ENCODE measurements at regions not wholly inside any gene's neighbourhood (a gene's known extent, or its start where the extent isn't known, plus 50 kb on each side); places are given as distances from the start of the nearest gene placed in this dataset.

DNA sequence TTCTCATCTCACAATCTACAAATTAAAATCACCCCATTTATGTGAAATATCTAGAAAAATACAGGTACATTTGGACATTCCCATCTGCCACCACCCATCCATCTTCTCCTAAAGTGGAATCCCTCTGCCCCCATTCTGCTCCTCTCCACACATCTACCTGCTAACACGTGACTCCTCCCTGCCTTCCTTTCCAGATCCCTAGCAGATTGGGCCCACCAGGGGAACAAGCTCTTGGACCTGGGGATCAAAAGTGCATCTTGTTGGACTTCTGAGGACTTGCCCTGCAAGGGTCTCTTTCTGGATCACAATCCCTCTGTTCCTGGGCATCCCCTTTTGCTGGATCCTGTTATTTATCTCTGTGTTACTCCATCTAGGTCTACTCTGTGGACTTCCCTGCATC lies 107.6 kb downstream of the ZNF280B start:
- Mint-ChIP-seq H3K27ac (no peak overlapping the region), H3K4me1 (ENCODE audit: low read depth) (peaks cover 5% of the 10 kb centered on the region), H3K9me3 (no peaks in the 10 kb centered on the region), H3K36me3 (ENCODE audit: low read depth) (no peaks in the 10 kb centered on the region), H3K27me3 (peaks cover 13% of the 10 kb centered on the region), H3K4me3 (no peak overlapping the region)
- intact Hi-C loops (cut with micrococcal nuclease), result no loop called here

GRCh38 chr22:22401381-22401780 lies 107.2 kb downstream of the ZNF280B start:
- Mint-ChIP-seq H3K4me1 (ENCODE audit: low read depth) (peaks cover 5% of the 10 kb centered on the region), H3K27me3 (peaks cover 14% of the 10 kb centered on the region), H3K9me3 (no peaks in the 10 kb centered on the region), H3K27ac (no peak overlapping the region), H3K4me3 (no peak overlapping the region), H3K36me3 (ENCODE audit: low read depth) (no peaks in the 10 kb centered on the region)
- intact Hi-C loops (cut with micrococcal nuclease), result no loop called here

GRCh38 chr22:22403306-22403705 lies 105.2 kb downstream of the ZNF280B start:
- peaks cover 18% of the 10 kb centered on the region for H3K27me3 Mint-ChIP-seq
- intact Hi-C loops (cut with micrococcal nuclease), result no loop called here
- no peaks in the 10 kb centered on the region for H3K9me3 Mint-ChIP-seq

GRCh38 chr22:22403771-22404170 lies 104.8 kb downstream of the ZNF280B start:
- Mint-ChIP-seq H3K4me3 (no peak overlapping the region), H3K27ac (no peak overlapping the region), H3K9me3 (no peaks in the 10 kb centered on the region), H3K27me3 (peaks cover 22% of the 10 kb centered on the region), H3K4me1 (ENCODE audit: low read depth) (peaks cover 8% of the 10 kb centered on the region), H3K36me3 (ENCODE audit: low read depth) (no peaks in the 10 kb centered on the region)
- intact Hi-C loops (cut with micrococcal nuclease), result no loop called here

More at GRCh38 chr22:22403306-22403705, 105.2 kb downstream of the ZNF280B start:
- Mint-ChIP-seq H3K27ac (no peak overlapping the region), H3K4me3 (no peak overlapping the region), H3K4me1 (ENCODE audit: low read depth) (peaks cover 5% of the 10 kb centered on the region), H3K36me3 (ENCODE audit: low read depth) (no peaks in the 10 kb centered on the region)

- Mint-ChIP-seq H3K27ac (no peak overlapping the region), H3K27me3 (peaks cover 24% of the 10 kb centered on the region), H3K9me3 (no peaks in the 10 kb centered on the region), H3K4me1 (ENCODE audit: low read depth) (peaks cover 18% of the 10 kb centered on the region), H3K4me3 (no peak overlapping the region), H3K36me3 (ENCODE audit: low read depth) (no peaks in the 10 kb centered on the region)
- intact Hi-C loops (cut with micrococcal nuclease), result no loop called here
Measured at GRCh38 chr22:22404598-22405284, 103.8 kb downstream of the ZNF280B start.

- no peaks in the 10 kb centered on the region for H3K36me3 Mint-ChIP-seq (ENCODE audit: low read depth)
- H3K4me3 Mint-ChIP-seq, result no peak overlapping the region
- intact Hi-C loops (cut with micrococcal nuclease), result no loop called here
- peaks cover 20% of the 10 kb centered on the region for H3K27me3 Mint-ChIP-seq
- H3K27ac Mint-ChIP-seq, result peak overlapping the region; percentile 28
- H3K4me1 Mint-ChIP-seq (ENCODE audit: low read depth), result peaks cover 30% of the 10 kb centered on the region
- H3K9me3 Mint-ChIP-seq, result no peaks in the 10 kb centered on the region
Measured at GRCh38 chr22:22406445-22407027, 102.0 kb downstream of the ZNF280B start.

DNA sequence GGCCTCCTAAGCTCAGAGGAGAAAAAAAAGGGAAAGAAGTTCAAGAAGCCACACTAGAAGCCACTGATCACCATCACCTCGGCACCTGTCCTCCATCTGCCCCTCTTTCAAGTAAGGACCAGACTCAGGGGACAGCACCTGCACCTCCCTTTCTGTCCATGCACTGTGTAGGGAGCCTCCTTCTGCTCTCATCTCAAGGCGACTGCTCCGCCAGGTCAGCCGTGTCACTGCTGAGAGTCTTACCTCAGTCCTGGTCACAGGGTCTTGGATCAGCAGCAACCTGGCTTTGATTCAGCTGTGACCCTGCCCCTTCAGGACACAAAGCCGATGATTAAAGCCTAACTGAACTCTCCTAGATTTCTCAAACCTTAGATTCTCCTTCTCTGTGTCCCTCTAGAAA lies 101.5 kb downstream of the ZNF280B start:
- intact Hi-C loops (cut with micrococcal nuclease), result no loop called here
- no peak overlapping the region for H3K27ac Mint-ChIP-seq
- no peak overlapping the region for H3K4me3 Mint-ChIP-seq
- H3K9me3 Mint-ChIP-seq, result no peaks in the 10 kb centered on the region
- peaks cover 20% of the 10 kb centered on the region for H3K27me3 Mint-ChIP-seq
- no peaks in the 10 kb centered on the region for H3K36me3 Mint-ChIP-seq (ENCODE audit: low read depth)
- H3K4me1 Mint-ChIP-seq (ENCODE audit: low read depth), result peaks cover 30% of the 10 kb centered on the region

DNA sequence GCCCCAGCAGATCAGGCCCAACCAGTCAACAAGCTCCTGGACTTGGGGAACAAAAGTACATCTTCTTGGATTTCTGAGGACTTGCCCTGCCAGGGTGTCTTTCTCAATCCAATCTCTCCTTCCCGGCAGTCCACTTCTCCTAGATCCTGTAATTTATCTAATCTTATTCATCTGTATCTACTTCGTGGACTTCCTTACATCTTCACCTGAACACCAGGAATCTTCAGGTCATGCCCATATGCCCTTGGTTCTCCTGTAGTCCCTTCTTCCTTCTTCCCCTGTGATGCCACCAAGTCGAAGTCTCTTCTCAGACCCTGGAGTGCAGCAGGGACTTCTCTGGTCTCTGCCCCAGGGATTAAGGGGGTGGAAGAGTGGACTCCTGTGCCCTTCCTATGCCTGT lies 100.3 kb downstream of the ZNF280B start:
- Mint-ChIP-seq H3K27ac (peak overlapping the region; percentile 38), H3K4me3 (no peak overlapping the region), H3K27me3 (peaks cover 22% of the 10 kb centered on the region), H3K9me3 (no peaks in the 10 kb centered on the region), H3K36me3 (ENCODE audit: low read depth) (no peaks in the 10 kb centered on the region), H3K4me1 (ENCODE audit: low read depth) (peaks cover 30% of the 10 kb centered on the region)
- intact Hi-C loops (cut with micrococcal nuclease), result no loop called here

GRCh38 chr22:22408731-22409696 lies 99.5 kb downstream of the ZNF280B start:
- no peak overlapping the region for H3K4me3 Mint-ChIP-seq
- H3K27me3 Mint-ChIP-seq, result peaks cover 22% of the 10 kb centered on the region
- no peaks in the 10 kb centered on the region for H3K36me3 Mint-ChIP-seq (ENCODE audit: low read depth)
- H3K27ac Mint-ChIP-seq, result peak overlapping the region; percentile 38
- peaks cover 30% of the 10 kb centered on the region for H3K4me1 Mint-ChIP-seq (ENCODE audit: low read depth)
- H3K9me3 Mint-ChIP-seq, result no peaks in the 10 kb centered on the region
- intact Hi-C loops (cut with micrococcal nuclease), result no loop called here

GRCh38 chr22:22410121-22410520 lies 98.4 kb downstream of the ZNF280B start:
- Mint-ChIP-seq H3K4me1 (ENCODE audit: low read depth) (peaks cover 25% of the 10 kb centered on the region), H3K36me3 (ENCODE audit: low read depth) (no peaks in the 10 kb centered on the region), H3K27ac (peak overlapping the region; percentile 24), H3K27me3 (peaks cover 26% of the 10 kb centered on the region), H3K9me3 (no peaks in the 10 kb centered on the region), H3K4me3 (no peak overlapping the region)
- intact Hi-C loops (cut with micrococcal nuclease), result no loop called here

- no peaks in the 10 kb centered on the region for H3K9me3 Mint-ChIP-seq
- intact Hi-C loops (cut with micrococcal nuclease), result no loop called here
- no peak overlapping the region for H3K4me3 Mint-ChIP-seq
- peak overlapping the region; percentile 24 for H3K27ac Mint-ChIP-seq
- no peaks in the 10 kb centered on the region for H3K36me3 Mint-ChIP-seq (ENCODE audit: low read depth)
- peaks cover 26% of the 10 kb centered on the region for H3K27me3 Mint-ChIP-seq
- peaks cover 25% of the 10 kb centered on the region for H3K4me1 Mint-ChIP-seq (ENCODE audit: low read depth)
Measured at GRCh38 chr22:22410677-22411076, 97.9 kb downstream of the ZNF280B start.

GRCh38 chr22:22414266-22414665 lies 94.3 kb downstream of the ZNF280B start:
- Mint-ChIP-seq H3K27ac (no peak overlapping the region), H3K9me3 (no peaks in the 10 kb centered on the region), H3K36me3 (ENCODE audit: low read depth) (no peaks in the 10 kb centered on the region), H3K4me3 (no peak overlapping the region), H3K4me1 (ENCODE audit: low read depth) (peaks cover 17% of the 10 kb centered on the region), H3K27me3 (peaks cover 28% of the 10 kb centered on the region)
- intact Hi-C loops (cut with micrococcal nuclease), result no loop called here

DNA sequence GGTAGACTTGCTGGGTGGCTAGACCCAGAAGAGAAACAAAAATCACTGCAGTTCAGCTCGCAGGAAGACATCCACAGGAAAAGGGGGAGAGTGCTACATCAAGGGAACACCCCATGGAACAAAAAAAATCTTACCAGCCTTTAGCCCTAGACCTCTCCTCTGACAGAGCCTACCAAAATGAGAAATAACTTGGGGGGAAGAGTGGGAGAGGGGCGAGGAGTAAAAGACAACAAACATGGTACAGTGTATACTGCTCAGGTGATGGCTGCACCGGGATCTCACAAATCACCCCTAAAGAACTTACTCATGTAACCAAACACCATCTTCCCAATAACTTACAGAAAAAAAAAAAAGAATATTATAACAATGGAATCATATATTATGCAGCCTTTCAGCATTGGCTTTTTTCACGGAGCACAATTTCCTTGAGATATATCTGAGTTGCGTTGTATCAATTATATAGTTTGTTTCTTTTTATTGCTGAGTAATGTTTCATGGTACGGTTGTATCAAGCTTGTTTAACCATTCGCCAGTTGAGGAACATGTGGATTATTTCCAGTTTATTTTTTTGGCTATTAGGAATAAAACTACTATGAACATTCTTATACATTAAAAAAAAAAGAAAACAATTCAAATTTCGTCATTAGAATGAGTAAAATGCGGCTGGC lies 90.9 kb downstream of the ZNF280B start:
- peaks cover 39% of the 10 kb centered on the region for H3K27me3 Mint-ChIP-seq
- intact Hi-C loops (cut with micrococcal nuclease), result no loop called here
- H3K4me3 Mint-ChIP-seq, result no peak overlapping the region
- H3K4me1 Mint-ChIP-seq (ENCODE audit: low read depth), result no peaks in the 10 kb centered on the region
- no peaks in the 10 kb centered on the region for H3K9me3 Mint-ChIP-seq
- H3K27ac Mint-ChIP-seq, result no peak overlapping the region
- no peaks in the 10 kb centered on the region for H3K36me3 Mint-ChIP-seq (ENCODE audit: low read depth)

DNA sequence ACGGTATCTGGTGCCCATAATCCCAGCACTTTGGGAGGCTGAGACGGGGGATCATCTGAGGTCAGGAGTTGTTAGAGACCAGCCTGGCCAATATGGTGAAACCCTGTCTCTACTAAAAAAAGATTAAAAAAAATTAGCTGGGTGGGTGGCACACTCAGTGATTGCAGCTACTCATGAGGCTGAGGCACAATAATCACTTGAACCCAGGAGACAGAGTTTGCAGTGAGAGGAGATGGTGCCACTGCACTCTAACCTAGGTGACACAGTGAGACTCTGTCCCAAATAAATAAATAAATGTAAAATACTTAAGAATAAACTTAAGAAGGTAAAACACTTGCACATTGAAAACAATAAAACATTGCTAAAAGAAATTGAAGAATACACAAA lies 90.4 kb downstream of the ZNF280B start:
- intact Hi-C loops (cut with micrococcal nuclease), result no loop called here
- Mint-ChIP-seq H3K27ac (no peak overlapping the region), H3K27me3 (peaks cover 38% of the 10 kb centered on the region)

More for the DNA sequence above, 90.4 kb downstream of the ZNF280B start:
- Mint-ChIP-seq H3K36me3 (ENCODE audit: low read depth) (no peaks in the 10 kb centered on the region), H3K4me1 (ENCODE audit: low read depth) (no peaks in the 10 kb centered on the region), H3K9me3 (no peaks in the 10 kb centered on the region), H3K4me3 (no peak overlapping the region)
